GM23248 (cell line): ENCODE measurements at regions not wholly inside any gene's neighbourhood (a gene's known extent, or its start where the extent isn't known, plus 50 kb on each side); places are given as distances from the start of the nearest gene placed in this dataset.

Source experiments
- DNase-seq: peaks from one replicate; pipeline ENCODE4 v3.0.0-alpha.2; 2015
- H2AFZ ChIP-seq: fragments of 200-600 bp; sonication (generic); 2 replicates; pipeline ENCODE4 v1.6.1; 2016; ENCODE audit warnings: antibody characterized with exemption
- H3F3A ChIP-seq: fragments of 200-600 bp; sonication (generic); 2 replicates; pipeline ENCODE4 v1.6.1; 2016; ENCODE audit warnings: mild to moderate bottlenecking, antibody characterized with exemption, mixed run types; ENCODE audit not compliant: insufficient read depth
- H3K27ac ChIP-seq: fragments of 200-600 bp; sonication (generic); 2 replicates; pipeline ENCODE4 v1.5.1; 2016; ENCODE audit warnings: mild to moderate bottlenecking
- H3K27me3 ChIP-seq: fragments of 200-600 bp; sonication (generic); replicated peaks from 2 replicates; pipeline ENCODE4 v1.6.1; 2016; ENCODE audit warnings: mild to moderate bottlenecking; ENCODE audit not compliant: insufficient read depth
- H3K36me3 ChIP-seq: fragments of 200-600 bp; sonication (generic); 2 replicates; pipeline ENCODE4 v1.6.1; 2016; ENCODE audit warnings: low read depth, mild to moderate bottlenecking
- H3K4me1 ChIP-seq: fragments of 200-600 bp; sonication (generic); 2 replicates; pipeline ENCODE4 v1.6.1; 2016; ENCODE audit warnings: mild to moderate bottlenecking; ENCODE audit not compliant: insufficient read depth
- H3K4me2 ChIP-seq: fragments of 200-600 bp; sonication (generic); one replicate; pipeline ENCODE4 v1.6.1; 2016; ENCODE audit warnings: mild to moderate bottlenecking; ENCODE audit not compliant: unreplicated experiment
- H3K4me3 ChIP-seq: fragments of 200-600 bp; sonication (generic); 2 replicates; pipeline ENCODE4 v1.5.1; 2016; ENCODE audit warnings: mild to moderate bottlenecking
- H3K79me2 ChIP-seq: fragments of 200-600 bp; sonication (generic); 2 replicates; pipeline ENCODE4 v1.6.1; 2016; ENCODE audit warnings: mild to moderate bottlenecking; ENCODE audit not compliant: insufficient read depth
- H3K9ac ChIP-seq: fragments of 200-600 bp; sonication (generic); 2 replicates; pipeline ENCODE4 v1.6.1; 2016; ENCODE audit warnings: mild to moderate bottlenecking
- H3K9me2 ChIP-seq: fragments of 200-600 bp; sonication (generic); 2 replicates; pipeline ENCODE4 v1.6.1; 2016; ENCODE audit warnings: mixed run types, mild to moderate bottlenecking, moderate library complexity; ENCODE audit not compliant: insufficient read depth
- H3K9me3 ChIP-seq: fragments of 200-600 bp; sonication (generic); one replicate; pipeline ENCODE4 v1.6.1; 2017; ENCODE audit warnings: low read depth
- H4K20me1 ChIP-seq: fragments of 200-600 bp; sonication (generic); 2 replicates; pipeline ENCODE4 v1.6.0; 2016; ENCODE audit not compliant: insufficient read depth
- EZH2 ChIP-seq: fragments of 200-600 bp; sonication (generic); IDR thresholded peaks from 2 replicates; pipeline ENCODE4 v1.6.1; 2018; ENCODE audit warnings: antibody characterized with exemption, mild to moderate bottlenecking; ENCODE audit not compliant: insufficient read depth, poor library complexity, severe bottlenecking
- EZH2phosphoT487 ChIP-seq: fragments of 200-600 bp; sonication (generic); IDR thresholded peaks from 2 replicates; pipeline ENCODE4 v1.6.1; 2018; ENCODE audit warnings: antibody characterized with exemption, moderate library complexity, mild to moderate bottlenecking, low read depth; ENCODE audit not compliant: insufficient read depth
- WGBS, 2 experiments: methylation state at CpG; one replicate each; pipeline ENCODE4 v1.1.6; 2015 to 2017; ENCODE audit warnings: low lambda C conversion rate in 2 of 2, low coverage in 1 of 2; ENCODE audit errors: missing lambda C conversion rate in 2 of 2; 5-methylcytosine and 5-hydroxymethylcytosine counted together
- in situ Hi-C: fragments of 300-500 bp; cut with MboI; formaldehyde crosslinking; loops from 2 replicates; pipeline ENCODE4 v1.15.0; 2020

DNA sequence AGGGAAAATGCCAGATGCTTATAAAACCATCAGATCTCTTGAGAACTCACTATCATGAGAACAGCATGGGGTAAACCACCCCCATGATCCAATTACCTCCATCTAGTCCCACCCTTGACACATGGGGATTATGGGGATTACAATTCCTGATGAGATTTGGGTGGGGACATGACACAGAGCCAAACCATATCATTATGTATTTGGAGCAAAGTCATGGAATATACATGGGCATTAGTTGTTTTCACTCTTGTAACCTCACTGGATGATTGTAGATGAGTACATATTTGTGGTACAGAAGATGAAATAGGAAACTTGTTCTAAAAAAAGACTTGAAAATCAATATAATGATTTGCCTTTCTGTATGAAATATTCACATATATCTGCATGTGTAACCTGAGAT is 674.5 kb upstream of the BOD1L1 start:
- no peak overlapping the region for H3K27ac ChIP-seq
- no peak overlapping the region for H3K4me3 ChIP-seq
- no peaks in the 10 kb centered on the region for H3K36me3 ChIP-seq
- H3K9ac ChIP-seq, result no peak overlapping the region
- no peaks in the 10 kb centered on the region for H3K79me2 ChIP-seq
- no peaks in the 10 kb centered on the region for H3K27me3 ChIP-seq
- no peaks in the 10 kb centered on the region for H3K4me1 ChIP-seq
- no peaks in the 10 kb centered on the region for H4K20me1 ChIP-seq
- no peak for DNase-seq
- TF ChIP-seq EZH2phosphoT487, result no peak
- no peak for TF ChIP-seq EZH2
- no peak overlapping the region for H3K4me2 ChIP-seq
- H3F3A ChIP-seq, result no peaks in the 10 kb centered on the region
- no peaks in the 10 kb centered on the region for H3K9me2 ChIP-seq
- no peak overlapping the region for H2AFZ ChIP-seq
- no peaks in the 10 kb centered on the region for H3K9me3 ChIP-seq
- in situ Hi-C loops, result no loop called here

DNA sequence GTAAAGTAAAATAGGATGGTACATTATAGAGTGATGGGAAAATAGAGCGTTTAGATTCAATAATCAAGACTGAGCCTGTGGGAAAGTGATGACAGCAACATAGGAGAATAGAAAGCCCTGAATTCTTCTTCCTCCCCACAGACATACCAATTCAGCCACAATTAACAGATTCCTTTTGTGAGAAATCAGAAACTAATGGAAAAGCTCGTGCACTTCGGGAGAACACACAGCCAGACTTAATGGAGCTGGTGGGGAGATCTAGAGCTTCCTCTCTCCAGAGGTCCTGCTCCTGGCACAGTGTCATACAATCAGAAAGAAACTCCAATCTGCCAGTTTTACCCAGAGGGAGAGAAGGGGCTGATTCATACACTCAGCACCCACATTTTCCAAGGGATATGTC is 676.3 kb upstream of the BOD1L1 start:
- Histone ChIP-seq H4K20me1 (no peaks in the 10 kb centered on the region), H3K4me3 (no peak overlapping the region), H2AFZ (no peak overlapping the region), H3K4me1 (no peaks in the 10 kb centered on the region), H3K36me3 (no peaks in the 10 kb centered on the region), H3F3A (no peaks in the 10 kb centered on the region), H3K27me3 (0 out of 2 replicates have a peak, but pooled peaks cover 4% of the 10 kb centered on the region), H3K79me2 (no peaks in the 10 kb centered on the region), H3K9ac (no peak overlapping the region), H3K4me2 (no peak overlapping the region), H3K9me2 (no peaks in the 10 kb centered on the region), H3K27ac (no peak overlapping the region), H3K9me3 (no peaks in the 10 kb centered on the region)
- in situ Hi-C loops, result no loop called here
- no peak for DNase-seq
- WGBS, 2 experiments, result 9 to 10% methylated on average over 3 of the region's 3 CpGs
- TF ChIP-seq EZH2 (no peak), EZH2phosphoT487 (no peak)

DNA sequence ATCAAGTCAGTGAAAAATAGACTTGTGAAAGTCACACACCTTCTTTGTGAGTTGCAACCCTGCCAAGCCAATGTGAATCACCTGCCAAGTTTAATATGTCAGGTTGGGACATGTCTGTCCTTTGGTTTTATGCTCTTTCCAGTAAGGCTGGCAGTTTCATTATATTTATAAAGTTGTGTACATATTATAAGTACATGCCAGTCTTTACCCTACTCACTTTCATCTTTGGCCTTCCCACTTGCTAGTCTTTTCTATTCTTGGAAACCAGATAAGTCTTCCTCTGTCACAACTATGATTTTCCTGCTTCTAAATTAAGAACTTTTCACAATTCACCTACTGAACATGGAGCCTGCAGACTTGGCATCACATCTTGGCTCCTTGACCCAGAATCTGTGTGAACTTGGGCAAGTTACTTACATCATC is 680.7 kb upstream of the BOD1L1 start:
- Histone ChIP-seq H3K4me1 (no peaks in the 10 kb centered on the region), H3K4me3 (no peak overlapping the region), H3K79me2 (no peaks in the 10 kb centered on the region), H3K36me3 (no peaks in the 10 kb centered on the region), H3K9me3 (no peaks in the 10 kb centered on the region), H2AFZ (no peak overlapping the region), H3K27ac (no peak overlapping the region), H3K9ac (no peak overlapping the region), H3K4me2 (no peak overlapping the region), H4K20me1 (no peaks in the 10 kb centered on the region), H3K9me2 (no peaks in the 10 kb centered on the region), H3F3A (no peaks in the 10 kb centered on the region), H3K27me3 (0 out of 2 replicates have a peak, but pooled peaks cover 4% of the 10 kb centered on the region)
- DNase-seq, result no peak
- in situ Hi-C loops, result no loop called here
- no peak for TF ChIP-seq EZH2
- TF ChIP-seq EZH2phosphoT487, result no peak

DNA sequence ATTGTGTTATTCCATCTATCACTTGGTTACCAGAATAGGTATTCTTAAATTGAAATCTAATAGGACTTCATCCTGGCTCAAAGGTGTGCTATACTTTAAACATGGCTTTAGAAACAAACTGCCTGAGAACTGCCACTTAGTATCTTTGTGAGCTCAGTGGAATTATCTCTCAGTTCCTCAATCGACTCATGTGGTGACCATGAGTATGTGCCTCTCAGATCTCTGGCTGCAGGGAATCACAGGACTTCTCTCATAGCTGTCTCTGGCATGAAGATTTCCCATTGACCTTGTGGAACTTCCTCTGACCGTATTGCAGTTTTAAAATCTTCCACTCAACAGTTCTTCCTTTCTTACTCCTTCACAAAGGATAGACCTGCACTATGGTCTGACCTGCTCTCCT is 681.9 kb upstream of the BOD1L1 start:
- no peak for DNase-seq
- 0 to 16% methylated on average over 2 of the region's 2 CpGs for WGBS, 2 experiments
- H3K27me3 ChIP-seq, result 0 out of 2 replicates have a peak, but pooled peaks cover 4% of the 10 kb centered on the region
- no peaks in the 10 kb centered on the region for H3K36me3 ChIP-seq
- in situ Hi-C loops, result no loop called here
- H3K4me1 ChIP-seq, result no peaks in the 10 kb centered on the region
- no peaks in the 10 kb centered on the region for H3K9me2 ChIP-seq
- H3K4me2 ChIP-seq, result no peak overlapping the region
- no peak overlapping the region for H3K4me3 ChIP-seq
- no peak overlapping the region for H3K27ac ChIP-seq
- H3K9me3 ChIP-seq, result no peaks in the 10 kb centered on the region
- H4K20me1 ChIP-seq, result no peaks in the 10 kb centered on the region
- no peaks in the 10 kb centered on the region for H3K79me2 ChIP-seq
- no peak overlapping the region for H2AFZ ChIP-seq
- no peak for TF ChIP-seq EZH2phosphoT487
- TF ChIP-seq EZH2, result no peak
- H3F3A ChIP-seq, result no peaks in the 10 kb centered on the region
- H3K9ac ChIP-seq, result no peak overlapping the region

DNA sequence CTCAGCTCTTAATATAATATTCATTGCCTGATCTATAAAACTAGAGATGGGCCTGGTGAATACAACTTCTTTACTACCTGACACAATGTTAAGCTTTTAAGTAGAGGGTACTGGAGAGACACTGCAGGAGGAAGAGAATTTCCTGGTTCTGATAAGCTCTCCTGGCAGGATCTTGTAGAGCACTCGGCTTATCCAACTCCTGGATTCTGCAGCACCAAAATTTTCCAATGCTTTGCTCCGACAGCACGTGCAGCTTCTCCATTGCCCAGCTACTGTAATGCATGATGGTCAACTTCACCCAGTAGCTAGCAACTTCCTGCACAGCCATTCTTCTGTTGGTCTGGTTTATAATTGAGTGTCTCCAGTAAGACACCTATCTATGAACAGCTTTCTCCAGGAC is 686.2 kb upstream of the BOD1L1 start:
- Histone ChIP-seq H4K20me1 (no peaks in the 10 kb centered on the region), H3K9me3 (no peaks in the 10 kb centered on the region), H3K4me3 (no peak overlapping the region), H3K4me1 (no peaks in the 10 kb centered on the region), H3K9me2 (no peaks in the 10 kb centered on the region), H3K9ac (no peak overlapping the region), H3K4me2 (no peak overlapping the region), H3K27me3 (no peaks in the 10 kb centered on the region), H3K79me2 (no peaks in the 10 kb centered on the region), H3K36me3 (no peaks in the 10 kb centered on the region), H3K27ac (no peak overlapping the region), H2AFZ (no peak overlapping the region), H3F3A (no peaks in the 10 kb centered on the region)
- in situ Hi-C loops, result no loop called here
- WGBS, 2 experiments, result 10 to 19% methylated on average over 3 of the region's 3 CpGs
- DNase-seq, result no peak
- TF ChIP-seq EZH2phosphoT487 (no peak), EZH2 (no peak)
